Fibroblast of mammary gland (primary cell): ENCODE measurements at regions not wholly inside any gene's neighbourhood (a gene's known extent, or its start where the extent isn't known, plus 50 kb on each side); places are given as distances from the start of the nearest gene placed in this dataset.
"Not testable (repeated sequence)": the region's sequence is repeated elsewhere in the genome, so short reads cannot be mapped to it uniquely, and the experiment has no call there.

Source experiments
- DNase-seq: peaks from one replicate; pipeline ENCODE4 v3.0.0-alpha.2; 2010; ENCODE audit warnings: low read depth
- H3K4me3 ChIP-seq: 2 replicates; pipeline ENCODE4 v1.5.1; 2011; ENCODE audit warnings: low read depth, mild to moderate bottlenecking, low read length, moderate library complexity; ENCODE audit not compliant: control insufficient read depth
- TF ChIP-seq, protein P1 (sequence below): conservative IDR thresholded peaks from 2 replicates; pipeline ENCODE4 v1.5.1; 2011; ENCODE audit warnings: low read depth, low read length, inconsistent platforms; ENCODE audit not compliant: control insufficient read depth, insufficient read depth

DNA sequence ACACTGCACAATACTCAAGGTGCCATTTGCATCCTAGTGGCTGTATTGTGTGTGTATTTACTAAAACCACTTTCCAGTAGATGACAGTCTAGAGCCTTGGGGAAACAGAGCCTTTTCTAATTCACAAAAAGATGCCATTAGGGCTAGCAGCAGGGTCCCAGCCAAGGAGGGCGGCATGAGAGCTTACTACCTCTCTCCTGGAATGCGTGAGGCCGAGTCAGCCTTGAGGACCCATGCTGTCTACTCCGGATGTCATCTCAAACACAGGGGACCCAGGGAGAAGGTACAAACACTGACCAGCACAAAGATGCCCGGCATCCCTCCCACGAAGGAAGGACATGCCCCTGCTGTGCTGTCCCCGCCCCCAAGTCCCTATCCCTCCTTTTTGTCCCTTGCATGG, 65.5 kb downstream of the CYCS start:
- no peak overlapping the region for H3K4me3 ChIP-seq
- TF ChIP-seq, protein P1, sequence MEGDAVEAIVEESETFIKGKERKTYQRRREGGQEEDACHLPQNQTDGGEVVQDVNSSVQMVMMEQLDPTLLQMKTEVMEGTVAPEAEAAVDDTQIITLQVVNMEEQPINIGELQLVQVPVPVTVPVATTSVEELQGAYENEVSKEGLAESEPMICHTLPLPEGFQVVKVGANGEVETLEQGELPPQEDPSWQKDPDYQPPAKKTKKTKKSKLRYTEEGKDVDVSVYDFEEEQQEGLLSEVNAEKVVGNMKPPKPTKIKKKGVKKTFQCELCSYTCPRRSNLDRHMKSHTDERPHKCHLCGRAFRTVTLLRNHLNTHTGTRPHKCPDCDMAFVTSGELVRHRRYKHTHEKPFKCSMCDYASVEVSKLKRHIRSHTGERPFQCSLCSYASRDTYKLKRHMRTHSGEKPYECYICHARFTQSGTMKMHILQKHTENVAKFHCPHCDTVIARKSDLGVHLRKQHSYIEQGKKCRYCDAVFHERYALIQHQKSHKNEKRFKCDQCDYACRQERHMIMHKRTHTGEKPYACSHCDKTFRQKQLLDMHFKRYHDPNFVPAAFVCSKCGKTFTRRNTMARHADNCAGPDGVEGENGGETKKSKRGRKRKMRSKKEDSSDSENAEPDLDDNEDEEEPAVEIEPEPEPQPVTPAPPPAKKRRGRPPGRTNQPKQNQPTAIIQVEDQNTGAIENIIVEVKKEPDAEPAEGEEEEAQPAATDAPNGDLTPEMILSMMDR, result no peak
- no peak for DNase-seq

DNA sequence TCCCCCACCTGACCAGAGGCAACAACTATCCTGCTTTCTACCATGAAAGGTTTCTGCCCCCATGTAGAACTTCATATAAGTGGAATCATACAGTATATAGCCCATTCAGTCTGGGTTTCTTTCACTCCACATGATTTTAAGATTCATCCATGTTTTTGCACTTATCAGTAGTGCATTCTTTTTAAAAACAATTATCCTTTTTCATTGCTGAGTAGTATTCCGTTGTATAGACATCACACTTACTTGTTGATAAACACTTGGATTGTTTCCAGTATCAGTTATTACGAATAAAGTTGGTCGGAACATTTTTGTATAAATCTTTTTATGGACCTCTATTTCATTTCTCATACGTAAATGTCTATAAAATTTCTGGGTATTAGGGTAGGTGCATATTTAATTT, 68.7 kb downstream of the CYCS start:
- TF ChIP-seq, protein P1, result no peak
- no peak overlapping the region for H3K4me3 ChIP-seq
- no peak for DNase-seq

DNA sequence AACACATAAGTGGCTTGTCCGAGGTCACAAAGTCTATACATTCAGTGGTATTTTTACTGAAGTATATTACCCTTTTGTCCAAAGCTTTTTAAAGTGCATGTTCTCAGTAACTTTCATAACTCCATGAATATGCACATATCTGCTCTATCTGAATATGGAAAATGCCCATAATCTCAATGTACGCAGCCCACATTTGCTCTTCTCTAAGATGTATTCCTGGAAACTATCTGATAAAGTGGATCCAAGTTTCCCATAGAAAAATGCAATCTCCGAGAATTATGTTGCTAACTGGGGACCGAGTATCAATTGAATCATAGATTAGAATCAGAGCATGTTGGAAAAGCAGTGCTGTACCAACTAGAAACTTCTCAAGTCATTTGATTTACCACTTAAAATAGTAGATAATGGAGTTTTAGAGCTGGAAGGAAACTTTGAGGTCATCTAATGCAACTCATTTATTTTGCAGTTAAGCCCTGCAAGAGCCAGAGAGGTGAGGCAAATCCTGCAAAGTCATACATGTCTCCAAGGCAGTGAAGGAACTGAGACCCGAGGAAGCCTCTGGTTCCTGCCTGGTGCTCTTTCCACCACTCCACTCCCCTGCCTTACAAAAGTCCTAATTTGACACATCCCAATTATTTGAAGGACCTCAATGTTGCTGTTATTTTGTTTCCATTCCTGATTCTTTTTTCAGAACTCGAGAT, 69.4 kb downstream of the CYCS start:
- TF ChIP-seq, protein P1, result no peak
- no peak for DNase-seq
- no peak overlapping the region for H3K4me3 ChIP-seq

DNA sequence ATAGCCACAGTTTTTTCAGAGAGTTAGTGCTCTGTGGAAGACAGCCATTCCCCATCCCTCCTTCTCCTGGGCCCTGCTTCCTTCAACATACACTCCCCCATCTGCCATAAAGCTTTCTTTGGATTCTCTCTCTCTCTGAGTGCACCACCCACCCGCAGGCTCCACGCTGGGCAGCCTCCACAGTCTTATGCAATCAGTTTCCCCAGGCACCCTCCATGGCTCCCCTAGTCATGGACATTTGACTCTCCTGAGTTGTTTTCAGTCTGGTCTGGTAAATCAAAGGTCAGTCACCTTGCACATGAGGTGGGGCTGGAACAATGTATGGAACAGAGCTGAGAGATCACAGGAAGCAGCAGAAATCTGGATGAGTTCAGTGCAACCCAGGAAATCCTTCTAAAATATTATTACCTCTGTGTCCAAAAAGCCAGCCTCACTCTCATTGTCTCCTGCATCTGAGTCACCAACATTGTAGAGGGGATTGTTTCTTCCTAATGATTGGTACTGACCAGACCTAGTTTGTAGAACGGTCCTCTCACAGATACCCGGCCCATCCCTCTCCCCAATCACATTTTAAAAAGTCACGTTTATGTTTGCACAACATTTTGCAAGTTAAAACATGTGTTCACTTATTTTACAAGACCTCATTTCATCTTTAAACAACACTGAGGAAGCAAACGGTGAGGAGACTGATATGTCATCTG, 70.1 kb downstream of the CYCS start:
- TF ChIP-seq, protein P1, result no peak
- no peak overlapping the region for H3K4me3 ChIP-seq
- no peak for DNase-seq

DNA sequence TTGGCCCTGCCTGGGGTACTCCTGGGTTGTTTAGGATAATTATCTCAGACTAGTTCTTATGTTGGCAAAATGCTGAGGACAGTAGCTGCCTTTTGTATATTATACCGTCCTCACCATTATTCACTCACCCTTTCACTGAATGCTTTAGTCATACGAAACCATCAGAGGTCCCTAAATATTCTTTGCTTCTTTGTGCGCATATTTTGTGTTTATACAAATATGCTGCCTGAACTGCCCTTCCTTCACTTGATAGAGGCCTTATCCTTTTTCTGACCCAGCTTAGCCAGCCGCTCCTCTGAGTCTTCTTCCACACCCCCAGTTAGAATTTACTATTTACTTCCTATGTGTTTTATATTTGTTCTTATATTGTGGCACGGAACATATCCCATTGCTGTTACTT, 70.2 kb upstream of the OSBPL3 start:
- TF ChIP-seq, protein P1, result no peak
- no peak overlapping the region for H3K4me3 ChIP-seq
- DNase-seq, result no peak

DNA sequence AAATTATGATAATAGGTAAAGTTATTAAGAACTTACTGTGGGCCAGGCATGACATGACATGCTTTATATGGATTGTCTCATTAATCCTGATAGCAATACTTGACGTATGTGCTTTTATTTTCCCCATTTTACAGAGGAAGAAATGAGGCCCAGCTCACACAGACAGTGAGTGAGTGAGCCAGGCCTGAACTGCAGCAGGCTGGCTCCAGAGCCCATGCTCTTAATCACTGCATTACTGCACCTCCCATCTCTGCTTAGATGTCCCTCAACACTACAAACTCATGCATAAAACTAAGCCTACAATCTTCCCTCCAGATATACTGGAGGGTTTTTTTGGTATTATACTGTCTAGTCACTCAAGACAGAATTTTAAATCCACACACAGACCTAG, 68.5 kb upstream of the OSBPL3 start:
- TF ChIP-seq, protein P1, result no peak
- no peak overlapping the region for H3K4me3 ChIP-seq
- DNase-seq, result no peak

DNA sequence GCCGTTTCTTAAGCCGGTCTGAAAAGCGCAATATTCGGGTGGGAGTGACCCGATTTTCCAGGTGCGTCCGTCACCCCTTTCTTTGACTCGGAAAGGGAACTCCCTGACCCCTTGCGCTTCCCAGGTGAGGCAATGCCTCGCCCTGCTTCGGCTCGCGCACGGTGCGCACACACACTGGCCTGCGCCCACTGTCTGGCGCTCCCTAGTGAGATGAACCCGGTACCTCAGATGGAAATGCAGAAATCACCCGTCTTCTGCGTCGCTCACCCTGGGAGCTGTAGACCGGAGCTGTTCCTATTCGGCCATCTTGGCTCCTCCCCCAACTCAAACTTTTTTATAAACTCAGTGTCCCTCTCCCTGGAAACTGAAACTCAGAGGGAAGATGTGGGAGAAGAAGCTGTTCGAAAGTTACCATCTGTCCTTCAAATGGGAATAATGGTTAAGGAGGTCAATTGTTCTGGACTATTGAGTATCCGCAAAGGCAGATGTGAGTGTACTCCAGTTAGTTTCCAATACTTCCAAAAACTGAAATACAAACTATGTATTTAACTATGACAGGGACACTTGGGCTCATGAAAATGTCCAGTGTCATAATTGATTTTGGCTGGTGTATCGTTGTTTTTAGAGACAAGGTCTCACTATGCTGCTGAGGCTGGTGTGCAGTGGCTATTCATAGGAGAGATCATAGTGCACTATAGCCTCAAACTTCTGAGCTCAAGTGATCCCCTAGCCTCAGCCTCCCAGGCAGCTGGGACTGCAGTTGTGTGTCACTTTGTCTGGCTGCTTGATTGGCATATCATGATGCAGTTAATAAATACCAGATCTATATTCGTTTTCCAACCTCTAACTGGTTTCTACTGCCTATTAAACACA, 67.8 kb upstream of the OSBPL3 start:
- H3K4me3 ChIP-seq, result not testable (repeated sequence)

More for the DNA sequence above, 67.8 kb upstream of the OSBPL3 start:
- DNase-seq, result not testable (repeated sequence)
